T-helper 1 cell treated with Interleukin-12 subunit alpha and Interleukin-12 subunit beta and Interleukin-4 antibody, amounts not matched to agents 30 ng/mL and 1 ng/mL, for 36 hours (primary cell): ENCODE measurements at regions not wholly inside any gene's neighbourhood (a gene's known extent, or its start where the extent isn't known, plus 50 kb on each side); places are given as distances from the start of the nearest gene placed in this dataset.

Experiments used
- intact Hi-C: fragments of 100-400 bp; cut with micrococcal nuclease; formaldehyde crosslinking; loops from one replicate; pipeline ENCODE4 v1.15.1; 2024

DNA sequence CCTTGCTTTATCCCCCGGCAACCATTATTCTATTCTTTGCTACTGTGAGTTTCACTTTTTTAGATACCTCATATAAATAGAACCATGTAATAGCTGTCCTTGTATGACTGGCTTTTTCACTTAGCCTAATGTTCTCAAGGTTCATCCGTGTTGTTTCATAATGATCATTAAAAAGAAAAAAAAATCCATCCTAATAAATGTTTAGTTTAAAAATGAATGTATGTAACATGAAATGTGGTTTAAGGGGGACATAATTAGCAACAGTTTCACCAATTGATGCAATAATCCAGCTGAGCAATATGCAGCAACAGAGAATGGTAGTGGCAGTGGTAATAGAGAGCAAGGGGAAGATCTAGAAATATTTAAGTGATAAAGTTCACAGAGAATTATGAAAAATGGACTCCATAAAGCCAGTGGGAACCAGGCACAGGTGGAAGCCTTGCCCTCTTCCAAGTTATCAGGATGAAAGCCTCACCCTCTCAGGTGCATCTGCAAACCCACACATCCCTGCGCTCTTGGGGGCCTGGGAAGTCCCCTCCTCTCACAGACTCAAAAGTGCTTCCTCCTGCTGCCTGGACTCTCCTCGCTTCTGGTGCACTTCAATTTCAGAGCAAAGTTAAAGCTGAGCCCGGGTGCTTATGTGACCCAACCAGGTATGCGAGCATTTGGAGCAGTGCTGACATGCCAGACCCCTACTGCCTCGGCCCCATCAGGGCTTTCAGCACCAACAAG, 1403.3 kb upstream of the SLC39A10 start:
- intact Hi-C loops = no loop called here

DNA sequence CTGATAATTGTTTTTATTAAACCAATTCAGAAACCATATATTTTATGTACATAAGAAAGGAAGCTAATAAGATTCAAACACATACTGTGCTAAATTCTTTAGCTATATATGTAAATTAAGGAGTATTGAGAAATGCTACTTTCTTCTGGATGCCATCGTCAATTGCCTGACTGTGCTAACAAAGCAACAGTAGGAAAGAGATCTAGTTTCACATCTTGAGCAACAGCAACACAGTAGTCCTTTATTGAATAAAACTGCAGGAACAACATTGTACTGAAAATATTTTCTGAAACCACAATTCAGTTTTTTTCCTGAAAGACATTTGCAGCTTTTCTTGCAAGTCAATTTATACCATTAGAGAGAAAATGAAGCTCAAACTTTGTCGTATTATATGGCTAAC, 1404.9 kb upstream of the SLC39A10 start:
- intact Hi-C loops = no loop called here

DNA sequence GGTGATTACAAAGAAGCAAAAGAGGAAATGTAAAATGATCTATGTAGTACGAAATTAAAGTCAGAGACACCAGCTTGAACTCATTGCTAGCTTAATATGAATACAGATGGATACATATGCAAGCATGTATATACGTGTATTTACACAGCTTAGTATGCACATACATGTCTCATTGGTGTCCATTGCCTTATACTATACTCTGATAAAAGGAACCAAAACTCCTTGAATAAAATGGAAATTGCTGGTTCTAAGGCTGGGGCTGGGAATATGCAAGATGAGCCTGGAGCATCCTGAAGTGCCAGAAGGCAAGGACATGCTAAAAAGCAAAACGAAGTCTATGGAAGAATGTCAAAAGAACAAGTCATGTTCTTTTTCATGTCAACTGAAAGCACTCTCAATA, 1424.4 kb upstream of the SLC39A10 start:
- intact Hi-C loops = no loop called here

DNA sequence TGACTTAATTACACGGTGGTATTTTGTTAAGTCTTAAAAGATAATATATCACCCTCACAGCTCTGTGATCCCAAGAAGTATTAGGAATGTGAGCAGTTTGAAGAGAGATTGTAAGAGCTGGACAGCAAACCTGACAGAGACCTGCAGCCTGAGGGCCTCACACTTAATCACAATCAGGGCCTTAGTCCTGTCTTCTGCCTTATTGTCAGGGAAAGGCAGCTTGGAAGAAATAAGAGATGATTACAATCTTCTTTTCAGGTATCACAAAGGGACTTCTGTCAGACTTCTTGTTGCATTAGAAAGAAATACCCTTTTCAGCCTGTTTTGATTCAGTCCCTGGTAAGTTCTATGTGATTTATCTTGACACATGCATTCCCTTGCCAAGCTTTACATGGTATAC, 1433.8 kb upstream of the SLC39A10 start:
- intact Hi-C loops = no loop called here

DNA sequence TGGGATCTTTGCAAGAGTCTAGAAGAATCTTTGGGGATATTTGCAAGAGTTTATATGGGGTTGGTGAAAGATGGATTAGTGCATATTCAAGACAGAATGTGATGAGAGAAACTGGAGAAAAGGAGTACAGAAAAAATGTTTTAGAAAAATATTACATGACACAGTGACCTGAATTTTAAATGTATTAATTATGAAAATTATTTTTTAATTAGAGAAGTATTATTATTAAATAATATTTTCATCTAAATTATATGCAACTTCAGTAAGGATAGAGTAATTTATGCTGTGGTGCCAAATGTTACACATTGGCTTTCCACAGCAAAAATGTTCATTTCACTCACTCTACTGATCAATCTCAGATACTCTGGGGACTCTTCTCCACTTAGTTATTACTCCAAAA, 1442.8 kb upstream of the SLC39A10 start:
- intact Hi-C loops = no loop called here

DNA sequence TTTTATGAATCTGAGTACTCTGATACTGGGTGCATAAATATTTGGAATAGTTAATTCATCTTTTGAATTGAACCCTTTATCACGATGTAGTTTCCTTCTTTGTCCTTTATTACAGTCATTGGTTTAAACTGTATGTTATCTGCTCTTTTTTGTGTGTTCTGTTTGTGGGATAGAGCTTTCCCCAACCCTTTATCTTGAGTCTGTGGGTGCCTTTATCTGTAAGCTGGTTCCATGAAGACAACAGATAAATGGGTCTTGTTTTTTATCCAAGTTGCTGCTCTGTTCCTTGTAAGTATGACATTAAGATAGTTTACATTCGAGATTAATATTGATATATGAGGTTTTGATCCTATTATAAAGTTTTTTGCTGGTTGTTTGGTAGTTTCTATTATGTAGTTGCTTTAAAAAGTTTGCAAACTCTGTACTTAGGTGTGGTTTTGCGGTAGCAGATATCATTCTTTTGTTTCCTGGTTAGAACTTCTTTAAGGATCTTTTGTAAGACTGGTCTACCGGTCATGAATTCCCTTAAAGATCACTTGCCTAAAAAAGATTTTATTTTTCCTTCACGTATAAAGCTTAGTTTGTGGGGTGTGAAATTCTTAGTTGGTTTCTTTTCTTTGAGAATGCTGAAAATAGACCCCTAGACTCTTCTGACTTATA, 1451.3 kb upstream of the SLC39A10 start:
- intact Hi-C loops = no loop called here

DNA sequence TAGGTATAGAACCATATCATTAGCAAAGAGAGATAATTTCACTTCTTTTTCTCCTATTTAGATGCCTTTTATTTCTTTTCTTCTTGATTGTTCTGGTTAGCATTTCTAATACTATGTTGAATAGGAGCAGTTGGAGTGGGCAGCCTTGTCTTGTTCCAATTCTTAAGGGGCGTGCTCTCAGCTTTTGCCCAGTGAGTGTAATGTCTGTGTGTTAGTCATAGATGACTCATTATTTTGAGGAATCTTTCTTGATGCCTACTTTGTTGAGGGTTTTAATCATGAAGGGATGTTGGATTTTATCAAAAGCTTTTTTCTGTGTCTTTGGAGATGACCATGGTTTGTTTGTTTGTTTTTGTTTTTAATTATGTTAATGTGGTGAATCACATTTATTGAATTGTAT, 1453.1 kb upstream of the SLC39A10 start:
- intact Hi-C loops = no loop called here

DNA sequence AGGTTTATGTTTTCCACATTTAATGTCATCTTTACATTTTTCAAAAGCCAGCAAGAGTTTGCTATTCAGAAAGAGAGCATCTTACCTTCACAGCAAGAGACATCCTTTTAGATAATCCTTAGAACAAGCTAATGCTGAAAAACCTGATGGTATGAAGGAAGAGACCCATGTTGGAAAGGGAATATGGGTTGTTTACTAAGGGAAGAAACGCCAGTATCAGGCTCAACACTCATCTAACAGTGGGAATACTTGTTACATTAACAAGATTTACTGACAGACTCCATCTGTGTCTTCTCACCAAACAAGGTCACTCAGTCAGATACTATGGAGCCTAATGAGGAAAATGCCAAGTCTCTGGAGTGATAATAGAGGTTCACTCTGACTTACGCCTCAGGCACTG, 1474.1 kb upstream of the SLC39A10 start:
- intact Hi-C loops = no loop called here

DNA sequence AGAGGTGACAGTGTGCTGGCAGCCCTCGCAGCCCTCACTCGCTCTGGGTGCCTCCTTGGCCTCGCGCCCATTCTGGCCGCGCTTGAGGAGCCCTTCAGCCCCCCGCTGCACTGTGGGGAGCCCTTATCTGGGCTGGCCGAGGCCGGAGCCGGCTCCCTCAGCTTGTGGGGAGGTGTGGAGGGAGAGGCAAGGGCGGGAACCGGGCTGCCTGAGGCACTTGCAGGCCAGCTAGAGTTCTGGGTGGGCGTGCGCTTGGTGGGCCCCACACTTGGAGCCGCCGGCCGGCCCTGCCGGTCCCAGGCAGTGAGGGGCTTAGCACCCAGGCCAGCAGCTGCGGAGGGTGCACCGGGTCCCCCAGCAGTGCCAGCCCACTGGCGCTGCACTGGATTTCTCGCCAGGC, 1480.9 kb upstream of the SLC39A10 start:
- intact Hi-C loops = no loop called here

DNA sequence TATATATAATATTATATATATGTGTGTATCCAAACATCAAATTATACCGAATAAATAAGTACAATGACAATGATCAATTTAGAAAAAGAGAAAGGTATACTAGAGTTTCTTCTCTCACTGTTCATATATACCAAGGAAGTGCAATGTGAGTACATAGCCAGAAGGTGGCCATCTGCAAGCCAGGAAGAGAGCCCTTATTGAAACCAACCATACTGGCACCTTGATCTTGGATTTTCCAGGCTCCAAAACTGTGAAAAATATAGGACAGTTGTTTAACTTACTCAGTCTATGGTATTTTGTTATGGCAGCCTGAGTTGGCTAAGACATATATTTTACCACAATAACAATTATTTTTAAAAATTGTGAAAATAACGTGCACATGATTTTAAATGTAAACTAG, 1490.2 kb upstream of the SLC39A10 start:
- intact Hi-C loops = loop anchor here (1.0 kb wide), 3 partner anchors 1151 to 1899 kb away; no protein-coding TSS in a partner anchor

DNA sequence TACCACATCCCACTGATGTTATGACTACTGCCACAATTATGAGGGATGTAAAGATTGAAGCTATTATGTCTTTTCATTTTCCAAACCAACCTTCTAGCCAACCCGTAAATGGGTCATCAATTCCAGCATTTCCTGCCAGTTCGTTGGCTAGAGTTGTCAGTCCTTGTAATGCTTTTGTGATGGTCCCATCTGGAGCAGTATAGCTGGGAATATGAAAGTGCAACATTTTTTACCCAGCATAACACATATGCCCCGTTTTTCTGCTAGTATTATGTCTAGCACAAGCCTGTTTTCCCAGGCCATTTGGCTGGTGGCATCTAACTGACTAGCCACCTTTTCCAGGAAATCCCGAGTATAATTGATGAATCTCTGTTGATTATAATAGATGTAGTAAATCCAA, 1501.6 kb upstream of the SLC39A10 start:
- intact Hi-C loops = no loop called here

DNA sequence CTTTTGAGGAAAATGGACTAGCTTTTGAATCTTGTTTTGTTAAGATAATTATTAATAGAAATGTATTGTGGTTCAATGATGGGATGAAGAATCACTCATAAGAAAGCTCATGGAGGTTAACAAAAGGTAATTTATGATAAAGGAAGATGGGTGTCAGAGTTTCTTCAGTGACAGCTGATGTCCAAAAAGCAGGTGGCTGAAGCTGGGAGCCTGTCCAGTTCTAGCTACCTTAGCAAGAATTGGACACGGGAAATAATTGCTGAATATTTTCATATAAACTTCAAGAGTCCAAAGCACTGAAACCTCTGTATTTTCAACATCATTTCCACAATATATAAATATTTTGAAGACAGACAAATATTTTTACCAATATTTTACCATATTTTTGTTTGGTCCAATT, 1505.8 kb upstream of the SLC39A10 start:
- intact Hi-C loops = no loop called here

DNA sequence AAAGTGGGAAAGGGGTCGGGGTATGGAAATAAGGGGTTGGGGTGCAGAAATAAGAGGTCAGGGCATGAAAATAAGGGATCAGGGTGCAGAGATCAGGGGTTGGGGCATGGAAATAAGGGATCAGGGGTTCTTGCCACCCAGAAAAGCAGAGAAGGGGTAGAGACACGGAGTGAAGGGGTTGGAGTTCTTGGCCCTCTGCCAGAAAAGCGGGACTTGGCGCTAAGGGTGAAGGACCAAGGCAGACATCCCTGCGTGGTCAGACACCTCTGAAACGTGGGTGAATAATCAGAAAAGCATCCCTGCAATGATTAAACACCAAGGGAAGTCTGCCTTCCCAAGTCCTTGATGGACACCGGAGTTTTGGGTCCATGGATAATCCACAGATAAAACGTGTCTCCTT, 1521.6 kb upstream of the SLC39A10 start:
- intact Hi-C loops = no loop called here

DNA sequence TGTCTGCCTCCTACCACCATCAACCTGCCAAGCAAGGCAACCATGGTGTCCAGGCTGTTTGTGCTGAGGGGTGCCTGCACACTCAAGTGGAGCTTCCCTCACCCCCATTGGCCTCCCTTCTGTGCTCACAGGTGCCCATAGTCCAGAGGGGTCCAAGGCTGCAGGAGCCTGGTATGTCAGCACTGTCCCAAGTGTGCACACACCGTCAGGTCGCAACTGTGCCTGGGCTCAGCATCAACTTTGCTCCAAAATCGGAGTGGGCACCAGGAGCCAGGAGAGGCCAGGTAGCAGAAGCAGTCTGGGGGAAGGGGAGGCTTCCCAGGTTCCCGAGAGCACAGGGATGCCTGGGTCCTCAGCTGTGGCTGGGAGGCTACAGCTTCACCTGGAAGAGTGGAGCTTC, 1528.2 kb upstream of the SLC39A10 start:
- intact Hi-C loops = no loop called here

DNA sequence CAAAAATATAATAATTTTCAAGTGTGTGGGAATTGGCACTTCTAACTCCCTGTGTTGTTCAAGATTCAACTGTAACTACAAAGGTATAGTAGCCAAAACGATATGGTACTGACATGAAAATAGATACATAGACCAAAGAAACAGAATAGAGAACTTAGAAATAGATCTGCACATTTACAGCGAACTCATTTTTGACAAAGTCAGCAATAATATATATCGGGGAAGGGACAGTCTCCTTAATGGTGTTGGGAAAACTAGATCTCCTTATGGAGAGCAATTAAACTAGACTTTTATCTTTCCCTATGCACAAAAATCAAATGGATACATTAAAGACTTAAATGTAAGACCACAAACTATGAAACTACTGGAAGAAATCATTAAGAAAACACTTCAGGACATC, 1530.6 kb upstream of the SLC39A10 start:
- intact Hi-C loops = no loop called here

DNA sequence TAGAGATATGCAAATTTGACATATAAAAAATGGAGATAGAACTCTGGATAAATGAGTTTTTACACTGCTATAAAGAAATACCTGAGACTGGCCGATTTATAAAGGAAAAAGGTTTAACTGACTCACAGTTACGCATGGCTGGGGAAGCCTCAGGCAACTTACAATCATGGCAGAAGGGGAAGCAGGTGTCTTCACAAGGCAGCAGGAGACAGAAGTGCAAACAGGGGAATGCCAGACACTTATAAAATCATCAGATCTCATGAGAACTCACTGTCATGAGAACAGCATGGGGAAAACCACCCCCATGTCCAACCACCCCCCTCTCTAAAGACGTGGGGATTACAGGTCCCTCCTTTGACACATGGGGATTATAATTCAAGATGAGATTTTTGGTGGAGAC, 1540.2 kb upstream of the SLC39A10 start:
- intact Hi-C loops = no loop called here

DNA sequence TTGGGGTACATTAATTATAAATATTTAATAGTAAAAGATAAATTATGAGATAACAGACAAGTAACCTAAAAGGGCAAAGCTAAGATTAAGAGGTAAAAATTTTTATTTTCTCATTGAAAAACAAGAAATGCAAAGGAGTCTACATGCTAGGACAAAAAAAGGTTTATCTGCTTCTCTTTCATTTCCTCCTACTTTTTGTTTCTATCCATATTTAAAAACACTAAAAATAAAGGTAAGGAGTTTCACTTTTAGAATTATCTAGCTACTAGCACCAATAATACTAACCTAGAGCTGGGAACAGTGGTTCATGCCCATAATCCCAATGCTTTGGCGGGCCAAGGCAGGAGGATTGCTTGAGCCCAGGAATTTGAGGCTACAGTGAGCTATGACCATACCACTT, 1551.7 kb upstream of the SLC39A10 start:
- intact Hi-C loops = no loop called here

DNA sequence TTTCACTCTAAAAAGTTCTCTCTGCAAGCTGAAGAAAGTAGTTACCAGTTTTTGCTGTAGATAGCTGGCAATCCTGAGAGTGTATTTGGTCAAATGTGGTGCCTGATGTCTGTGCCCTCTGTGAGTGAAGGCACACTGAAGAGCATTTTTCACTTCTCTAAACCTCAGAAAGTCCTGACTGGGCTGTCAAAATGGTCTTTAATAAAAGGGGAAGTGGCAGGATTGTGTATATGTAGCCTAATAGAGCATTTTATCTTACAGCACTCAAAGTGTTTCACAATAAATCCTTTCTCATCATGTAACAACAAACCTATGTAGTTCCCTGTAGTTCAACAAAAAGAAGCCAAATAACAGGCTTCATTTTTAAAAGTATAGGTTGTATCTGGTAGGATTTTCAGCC, 1552.3 kb upstream of the SLC39A10 start:
- intact Hi-C loops = no loop called here

DNA sequence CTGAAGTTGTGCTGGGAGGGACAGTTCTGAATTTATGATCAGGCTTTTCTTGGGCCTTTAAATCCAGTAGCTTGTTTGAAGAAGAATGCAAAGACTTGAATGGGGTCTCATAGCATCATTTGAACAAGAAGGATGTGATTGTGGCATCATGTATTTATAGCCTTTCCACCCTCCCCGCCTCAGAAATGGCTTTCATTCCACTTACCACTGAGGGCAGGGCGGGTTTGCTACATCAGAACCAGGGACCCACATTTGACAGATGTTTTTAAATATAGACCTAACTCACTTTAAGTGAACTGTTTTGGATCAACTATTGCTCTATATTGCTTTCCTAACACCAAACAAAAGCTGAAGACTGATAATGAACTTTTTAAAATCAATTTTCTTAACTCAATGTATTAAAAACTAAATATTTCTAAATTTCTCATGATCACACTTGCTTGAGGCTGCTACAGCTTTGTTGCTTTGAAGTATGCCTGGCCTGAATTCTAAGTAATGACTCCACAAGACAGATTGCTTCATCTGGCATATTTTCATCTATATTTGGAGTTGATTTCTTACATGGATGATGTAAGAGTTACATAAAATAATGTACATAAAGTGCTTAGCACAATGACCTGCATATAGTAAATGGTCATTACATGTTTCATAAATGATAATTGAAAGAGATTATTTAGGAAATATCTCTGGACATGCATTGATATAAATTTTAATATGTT, 1552.9 kb upstream of the SLC39A10 start:
- intact Hi-C loops = no loop called here

DNA sequence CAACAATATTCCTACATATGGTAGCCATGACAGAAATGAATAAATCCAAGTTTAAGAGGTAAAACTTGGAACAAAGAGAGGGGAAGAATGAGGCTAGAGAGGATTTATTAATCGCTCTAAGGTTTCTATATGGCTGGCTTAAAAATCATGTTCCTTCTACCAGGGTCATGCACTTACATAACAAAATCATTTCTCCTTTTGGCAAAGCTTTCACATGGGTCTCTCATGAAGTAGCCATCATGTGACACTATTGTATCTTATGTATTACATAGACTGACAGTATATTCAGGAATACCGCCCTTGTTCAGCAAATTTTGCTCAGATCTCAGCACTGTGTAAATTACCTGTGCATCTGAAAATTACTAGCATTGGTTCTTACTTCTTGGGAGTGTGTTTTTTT, 1554.5 kb upstream of the SLC39A10 start:
- intact Hi-C loops = no loop called here

DNA sequence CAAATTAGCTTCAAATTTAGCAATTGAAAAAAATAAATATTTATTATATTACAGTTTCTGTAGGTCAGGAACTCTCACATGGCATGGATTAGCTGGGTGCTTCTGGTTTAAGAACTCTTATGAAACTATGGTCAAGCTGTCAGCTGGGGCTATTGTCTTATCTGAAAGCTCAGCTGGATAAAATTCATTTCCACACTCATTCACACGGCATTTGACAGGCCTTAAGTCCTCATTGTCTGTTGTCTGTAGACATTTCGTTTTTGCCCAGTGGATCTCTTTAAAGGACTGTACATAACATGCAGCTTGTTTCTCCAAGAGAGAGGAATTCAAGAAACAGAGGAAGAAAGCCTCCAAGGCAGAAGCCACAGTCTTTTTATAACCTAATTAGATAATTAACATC, 1556.8 kb upstream of the SLC39A10 start:
- intact Hi-C loops = no loop called here

DNA sequence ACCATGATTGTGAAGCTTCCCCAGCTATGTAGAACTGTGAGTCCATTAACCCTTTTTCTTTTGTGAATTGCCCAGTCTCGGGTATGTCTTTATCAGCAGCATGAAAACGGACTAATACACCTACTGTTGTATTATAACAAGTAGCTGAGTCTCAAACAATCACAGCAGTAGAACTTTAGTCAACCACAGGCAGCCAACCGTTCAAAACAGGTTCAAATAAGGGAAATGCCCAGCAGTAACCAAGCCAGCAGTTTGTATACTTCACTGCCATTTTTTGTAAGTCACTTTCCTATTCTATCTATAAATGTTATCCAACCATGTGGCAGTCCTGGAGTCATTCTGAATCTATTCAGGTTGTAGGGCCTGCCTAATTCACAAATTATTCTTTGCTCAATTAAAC, 1560.6 kb upstream of the SLC39A10 start:
- intact Hi-C loops = no loop called here

DNA sequence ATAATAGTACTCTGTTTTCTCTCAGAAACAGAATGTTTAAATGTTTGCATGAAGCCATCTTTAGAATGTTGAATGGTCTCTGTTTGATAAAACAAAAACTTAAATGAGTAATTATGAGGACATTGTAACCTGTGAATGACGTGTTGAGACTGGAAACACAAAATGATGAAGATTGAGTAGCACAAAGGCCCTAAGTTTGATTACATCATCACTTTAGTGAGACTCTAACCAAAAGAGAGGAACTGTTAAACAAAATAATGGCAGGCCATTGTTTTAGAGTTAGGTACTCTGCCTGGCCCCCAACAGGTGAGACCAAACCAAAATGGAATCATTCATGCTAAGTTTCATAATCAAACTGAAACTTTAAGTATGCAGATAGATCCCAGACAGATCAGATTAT, 1561.7 kb upstream of the SLC39A10 start:
- intact Hi-C loops = no loop called here
